ENCODE measurements at regions not wholly inside any gene's neighbourhood (a gene's known extent, or its start where the extent isn't known, plus 50 kb on each side); places are given as distances from the start of the nearest gene placed in this dataset.

- no peak for DNase-seq (ENCODE audit: low read depth in 3 of 3)
These were observed 2164.8 kb downstream of the LRRC4C start for GRCh38 chr11:39294648-39295047.

GRCh38 chr11:39288011-39288410 lies 2171.4 kb downstream of the LRRC4C start:
- DNase-seq (ENCODE audit: low read depth in 3 of 3) = no peak

GRCh38 chr11:39268176-39268690 lies 2191.2 kb downstream of the LRRC4C start:
- DNase-seq (ENCODE audit: low read depth in 3 of 3) = no peak

GRCh38 chr11:39255648-39256047 lies 2203.8 kb downstream of the LRRC4C start:
- no peak for DNase-seq (ENCODE audit: low read depth in 3 of 3)

GRCh38 chr11:39249566-39250365 lies 2209.7 kb downstream of the LRRC4C start:
- no peak for DNase-seq (ENCODE audit: low read depth in 3 of 3)

- DNase-seq (ENCODE audit: low read depth in 3 of 3) = no peak
These were observed 2211.8 kb downstream of the LRRC4C start for GRCh38 chr11:39247570-39248137.

GRCh38 chr11:39239553-39239952 lies 2219.9 kb downstream of the LRRC4C start:
- no peak for DNase-seq (ENCODE audit: low read depth in 3 of 3)

- no peak for DNase-seq (ENCODE audit: low read depth in 3 of 3)
These were observed 2222.5 kb downstream of the LRRC4C start for GRCh38 chr11:39236916-39237315.

GRCh38 chr11:39221550-39222138 lies 2237.8 kb downstream of the LRRC4C start:
- no peak for DNase-seq (ENCODE audit: low read depth in 3 of 3)

GRCh38 chr11:39220501-39221230 lies 2238.8 kb downstream of the LRRC4C start:
- no peak for DNase-seq (ENCODE audit: low read depth in 3 of 3)

GRCh38 chr11:39220069-39220468 lies 2239.4 kb downstream of the LRRC4C start:
- DNase-seq (ENCODE audit: low read depth in 3 of 3) = no peak

- DNase-seq (ENCODE audit: low read depth in 3 of 3) = no peak
These were observed 2249.5 kb downstream of the LRRC4C start for GRCh38 chr11:39209981-39210380.

GRCh38 chr11:39205236-39205995 lies 2254.0 kb downstream of the LRRC4C start:
- DNase-seq (ENCODE audit: low read depth in 3 of 3) = no peak

GRCh38 chr11:39192671-39193070 lies 2266.8 kb downstream of the LRRC4C start:
- DNase-seq (ENCODE audit: low read depth in 3 of 3) = no peak

- DNase-seq (ENCODE audit: low read depth in 3 of 3) = no peak
These were observed 2268.7 kb downstream of the LRRC4C start for GRCh38 chr11:39190751-39191150.

- no peak for DNase-seq (ENCODE audit: low read depth in 3 of 3)
These were observed 2281.8 kb downstream of the LRRC4C start for GRCh38 chr11:39177678-39178077.

GRCh38 chr11:39174965-39175364 lies 2284.5 kb downstream of the LRRC4C start:
- no peak for DNase-seq (ENCODE audit: low read depth in 3 of 3)

- no peak for DNase-seq (ENCODE audit: low read depth in 3 of 3)
These were observed 2285.3 kb downstream of the LRRC4C start for GRCh38 chr11:39174196-39174595.

GRCh38 chr11:39165021-39165420 lies 2294.4 kb downstream of the LRRC4C start:
- DNase-seq (ENCODE audit: low read depth in 3 of 3) = no peak

- no peak for DNase-seq (ENCODE audit: low read depth in 3 of 3)
These were observed 2310.2 kb downstream of the LRRC4C start for GRCh38 chr11:39149214-39149613.

GRCh38 chr11:39145346-39145745 lies 2314.1 kb downstream of the LRRC4C start:
- no peak for DNase-seq (ENCODE audit: low read depth in 3 of 3)
